ENCODE measurements at regions not wholly inside any gene's neighbourhood (a gene's known extent, or its start where the extent isn't known, plus 50 kb on each side); places are given as distances from the start of the nearest gene placed in this dataset.

- no peaks in the 10 kb centered on the region for H4K20me1 ChIP-seq (ENCODE audit: insufficient read depth)
- no peaks in the 10 kb centered on the region for H3K4me1 ChIP-seq (ENCODE audit: control insufficient read depth in 1 of 2, insufficient read depth in 2 of 2, low read depth in 1 of 2, low read length in 1 of 2)
- H3K4me2 ChIP-seq, result no peak overlapping the region
- 36% methylated on average over 4 of the region's 4 CpGs for WGBS (ENCODE audit: low lambda C conversion rate)
- H3K27me3 ChIP-seq (ENCODE audit: insufficient read depth), result no peaks in the 10 kb centered on the region
- POLR2A ChIA-PET, result no interaction called here
- no peaks in the 10 kb centered on the region for H3F3A ChIP-seq (replicated peaks; ENCODE audit: insufficient read depth)
- no peaks in the 10 kb centered on the region for H3K9me3 ChIP-seq
- no peak overlapping the region for H3K9ac ChIP-seq
- H3K27ac ChIP-seq (ENCODE audit: low read depth in 2 of 2, low read length in 1 of 2), result no peak overlapping the region
- TF ChIP-seq RAD21 (IDR thresholded peaks at IDR 0.05; ENCODE audit: low read length) (no peak), RFX5 (IDR thresholded peaks at IDR 0.05; ENCODE audit: low read length) (no peak), TAF1 (IDR thresholded peaks at IDR 0.05; ENCODE audit: borderline replicate concordance, low read depth, low read length) (no peak), SMC3 (IDR thresholded peaks at IDR 0.05; ENCODE audit: low read depth, low read length) (no peak), NRF1 (IDR thresholded peaks at IDR 0.05; ENCODE audit: low read depth, low read length) (no peak), FOXM1 (IDR thresholded peaks at IDR 0.05; ENCODE audit: low read depth) (no peak), MXI1 (IDR thresholded peaks at IDR 0.05; ENCODE audit: low read depth, low read length) (no peak), MEF2A (IDR thresholded peaks at IDR 0.05; ENCODE audit: borderline replicate concordance, low read depth) (no peak), TEAD4 (IDR thresholded peaks at IDR 0.05; ENCODE audit: borderline replicate concordance, insufficient read depth) (no peak), ZBTB33 (IDR thresholded peaks at IDR 0.05; ENCODE audit: borderline replicate concordance, low read depth) (no peak), YY1 (IDR thresholded peaks at IDR 0.05; ENCODE audit: low read depth) (no peak), FOSL2 (IDR thresholded peaks at IDR 0.05; ENCODE audit: borderline replicate concordance, low read depth) (no peak), RCOR1 (IDR thresholded peaks at IDR 0.05; ENCODE audit: low read length) (no peak), GABPA (IDR thresholded peaks at IDR 0.05; ENCODE audit: low read depth) (no peak)
- TF ChIP-seq, protein P1, sequence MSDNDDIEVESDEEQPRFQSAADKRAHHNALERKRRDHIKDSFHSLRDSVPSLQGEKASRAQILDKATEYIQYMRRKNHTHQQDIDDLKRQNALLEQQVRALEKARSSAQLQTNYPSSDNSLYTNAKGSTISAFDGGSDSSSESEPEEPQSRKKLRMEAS (IDR thresholded peaks at IDR 0.05; ENCODE audit: low read depth), result no peak
- TF ChIP-seq, protein P2, sequence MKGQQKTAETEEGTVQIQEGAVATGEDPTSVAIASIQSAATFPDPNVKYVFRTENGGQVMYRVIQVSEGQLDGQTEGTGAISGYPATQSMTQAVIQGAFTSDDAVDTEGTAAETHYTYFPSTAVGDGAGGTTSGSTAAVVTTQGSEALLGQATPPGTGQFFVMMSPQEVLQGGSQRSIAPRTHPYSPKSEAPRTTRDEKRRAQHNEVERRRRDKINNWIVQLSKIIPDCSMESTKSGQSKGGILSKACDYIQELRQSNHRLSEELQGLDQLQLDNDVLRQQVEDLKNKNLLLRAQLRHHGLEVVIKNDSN (IDR thresholded peaks at IDR 0.05; ENCODE audit: borderline replicate concordance, low read depth), result no peak
- H3K36me3 ChIP-seq (replicated peaks in 1 of 2; ENCODE audit: control insufficient read depth in 1 of 2, insufficient read depth in 2 of 2, low read length in 1 of 2), result no peaks in the 10 kb centered on the region
- CTCF ChIA-PET, result no interaction called here
- H2AFZ ChIP-seq (ENCODE audit: low read depth), result no peak overlapping the region
- no peaks in the 10 kb centered on the region for H3K79me2 ChIP-seq (ENCODE audit: insufficient read depth)
- no peak for DNase-seq
- no peak overlapping the region for H3K4me3 ChIP-seq (ENCODE audit: low read depth in 2 of 2, low read length in 1 of 2)
- no peaks in the 10 kb centered on the region for H3K9me2 ChIP-seq
Measured at GRCh38 chrX:23127586-23127985, 127.8 kb downstream of the DDX53 start.

DNA sequence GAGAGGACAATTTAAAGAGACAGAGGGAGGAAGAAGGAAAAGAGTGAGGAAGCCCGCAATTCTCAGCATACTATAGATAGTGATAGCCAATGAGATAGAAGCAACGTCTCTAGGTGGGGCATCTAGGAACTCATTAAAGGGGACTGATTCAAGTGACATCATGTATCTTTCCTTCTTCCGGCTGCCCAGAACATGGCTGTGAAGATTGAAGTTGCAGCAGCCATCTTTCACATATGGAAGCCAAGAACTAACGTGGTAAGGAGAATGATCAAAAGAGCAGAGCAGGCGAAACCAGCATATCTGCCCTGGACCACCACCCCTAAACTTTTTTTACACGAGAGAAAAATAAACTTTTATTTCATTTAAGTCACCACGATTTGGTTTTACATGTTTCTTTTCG lies 133.8 kb downstream of the DDX53 start:
- Histone ChIP-seq H3K27me3 (ENCODE audit: insufficient read depth) (no peaks in the 10 kb centered on the region), H3F3A (replicated peaks; ENCODE audit: insufficient read depth) (no peaks in the 10 kb centered on the region), H3K9me2 (no peaks in the 10 kb centered on the region), H3K9ac (no peak overlapping the region), H3K27ac (ENCODE audit: low read depth in 2 of 2, low read length in 1 of 2) (no peak overlapping the region), H3K4me2 (no peak overlapping the region), H3K4me3 (ENCODE audit: low read depth in 2 of 2, low read length in 1 of 2) (no peak overlapping the region), H3K4me1 (ENCODE audit: control insufficient read depth in 1 of 2, insufficient read depth in 2 of 2, low read depth in 1 of 2, low read length in 1 of 2) (no peaks in the 10 kb centered on the region), H2AFZ (ENCODE audit: low read depth) (no peak overlapping the region), H3K36me3 (replicated peaks in 1 of 2; ENCODE audit: control insufficient read depth in 1 of 2, insufficient read depth in 2 of 2, low read length in 1 of 2) (no peaks in the 10 kb centered on the region), H3K79me2 (ENCODE audit: insufficient read depth) (no peaks in the 10 kb centered on the region), H4K20me1 (ENCODE audit: insufficient read depth) (no peaks in the 10 kb centered on the region), H3K9me3 (no peaks in the 10 kb centered on the region)
- 23% methylated on average over 8 of the region's 8 CpGs for WGBS (ENCODE audit: low lambda C conversion rate)
- CTCF ChIA-PET, result no interaction called here
- no peak for DNase-seq
- POLR2A ChIA-PET, result no interaction called here
- no peak for TF ChIP-seq CHD2 (IDR thresholded peaks at IDR 0.05; ENCODE audit: low read length, partially characterized antibody)
- TF ChIP-seq FOXJ3 (CRISPR knock-in tag; IDR thresholded peaks at IDR 0.05), result no peak
- TF ChIP-seq RCOR1 (IDR thresholded peaks at IDR 0.05; ENCODE audit: low read length), result no peak
- TF ChIP-seq ZBTB33 (IDR thresholded peaks at IDR 0.05; ENCODE audit: borderline replicate concordance, low read depth), result no peak
- TF ChIP-seq, protein P2 (IDR thresholded peaks at IDR 0.05; ENCODE audit: borderline replicate concordance, low read depth), result no peak
